CD4-positive, alpha-beta T cell (primary cell): ENCODE measurements at regions not wholly inside any gene's neighbourhood (a gene's known extent, or its start where the extent isn't known, plus 50 kb on each side); places are given as distances from the start of the nearest gene placed in this dataset.

Source experiments
- ATAC-seq: fragments of 200-7000 bp; cut with Tn5 transposase; one replicate; pipeline ENCODE4 v1.10.0; 2022; ENCODE audit warnings: mild to moderate bottlenecking; ENCODE audit not compliant: poor library complexity
- CTCF ChIA-PET: fragments of 350-600 bp; sonication (Branson Sonifier 250); formaldehyde crosslinking; loops from one replicate; lab custom pipeline; 2021; ENCODE audit warnings: antibody characterized with exemption, inconsistent platforms; lab: Charles Lee
- POLR2A ChIA-PET: fragments of 350-600 bp; sonication (Branson Sonifier 250); formaldehyde crosslinking; loops from one replicate; lab custom pipeline; 2021; ENCODE audit warnings: antibody characterized with exemption, inconsistent platforms; lab: Charles Lee
- DNase-seq, 14 experiments: peaks; one replicate each; pipeline ENCODE4 v3.0.0-alpha.2; 2013 to 2020; ENCODE audit warnings: mixed read lengths in 2 of 14
- H3K27ac ChIP-seq, 2 donors: one replicate each; pipeline versions ENCODE4 v1.5.1 to v1.7.0; 2013; ENCODE audit warnings: low read length in 2 of 2, low read depth in 1 of 2, mild to moderate bottlenecking in 1 of 2
- H3K27me3 ChIP-seq, 2 experiments: 1 replicate in 1 of 2; 2 replicates in 1 of 2; pipeline versions ENCODE4 v1.6.1 to v1.7.0; 2013; ENCODE audit warnings: low read length in 2 of 2, control low read depth in 1 of 2, mild to moderate bottlenecking in 1 of 2, moderate library complexity in 1 of 2; ENCODE audit not compliant: insufficient read depth in 2 of 2, control insufficient read depth in 1 of 2
- H3K36me3 ChIP-seq: one replicate; pipeline ENCODE4 v1.6.1; 2013; ENCODE audit warnings: low read length, control low read depth; ENCODE audit not compliant: insufficient read depth
- H3K4me1 ChIP-seq: one replicate; pipeline ENCODE4 v1.6.1; 2013; ENCODE audit warnings: low read length, control low read depth; ENCODE audit not compliant: insufficient read depth
- H3K4me3 ChIP-seq: one replicate; pipeline ENCODE4 v1.5.1; 2013; ENCODE audit warnings: mild to moderate bottlenecking, low read length, moderate library complexity
- H3K9me3 ChIP-seq, 2 experiments: 1 replicate in 1 of 2; 2 replicates in 1 of 2; pipeline versions ENCODE4 v1.6.1 to v1.7.0; 2013; ENCODE audit warnings: low read length in 2 of 2, mild to moderate bottlenecking in 2 of 2, control low read depth in 1 of 2, moderate library complexity in 1 of 2; ENCODE audit not compliant: control insufficient read depth in 1 of 2, insufficient read depth in 1 of 2
- H3K27ac Mint-ChIP-seq: one replicate; pipeline ENCODE4 v1.8.0; 2020; ENCODE audit warnings: mixed read lengths
- H3K27me3 Mint-ChIP-seq: one replicate; pipeline ENCODE4 v1.8.0; 2021; ENCODE audit warnings: mixed read lengths
- H3K36me3 Mint-ChIP-seq: one replicate; pipeline ENCODE4 v1.8.0; 2021; ENCODE audit warnings: low read depth, mixed read lengths
- H3K4me1 Mint-ChIP-seq: one replicate; pipeline ENCODE4 v1.8.0; 2021; ENCODE audit warnings: low read depth, mixed read lengths
- H3K4me3 Mint-ChIP-seq: one replicate; pipeline ENCODE4 v1.8.0; 2020; ENCODE audit warnings: mild to moderate bottlenecking, mixed read lengths
- H3K9me3 Mint-ChIP-seq: one replicate; pipeline ENCODE4 v1.8.0; 2020; ENCODE audit warnings: mixed read lengths
- CTCF ChIP-seq: fragments of 200-600 bp; IDR thresholded peaks from one replicate; pipeline ENCODE4 v1.8.0; 2022; ENCODE audit warnings: antibody characterized with exemption, mild to moderate bottlenecking
- intact Hi-C, 2 experiments: fragments of 100-400 bp; cut with DNase I in 1 of 2; cut with micrococcal nuclease in 1 of 2; formaldehyde crosslinking; loops; one replicate each; pipeline versions ENCODE4 v1.15.1 to v1.9.0; 2023 to 2025; cut with DNase I, micrococcal nuclease

GRCh38 chr1:93749894-93750301, 68.3 kb upstream of the BCAR3 start:
- Mint-ChIP-seq H3K9me3 (no peaks in the 10 kb centered on the region), H3K4me3 (no peak overlapping the region), H3K4me1 (peaks cover 8% of the 10 kb centered on the region), H3K27ac (no peak overlapping the region), H3K27me3 (no peaks in the 10 kb centered on the region), H3K36me3 (no peaks in the 10 kb centered on the region)
- no peaks in the 10 kb centered on the region for H3K36me3 ChIP-seq
- POLR2A ChIA-PET = no interaction called here
- H3K9me3 ChIP-seq = peaks cover 0 to 9% of the 10 kb centered on the region in 2 experiments
- peaks cover 0 to 3% of the 10 kb centered on the region in 2 experiments for H3K27me3 ChIP-seq
- CTCF ChIA-PET = no interaction called here
- no peak overlapping the region for H3K4me3 ChIP-seq
- no peaks in the 10 kb centered on the region for H3K4me1 ChIP-seq
- ATAC-seq (no peak), DNase-seq (peak in 1 of 14 experiments; percentile 5)
- no peak overlapping the region for H3K27ac ChIP-seq
- intact Hi-C loops = no loop called here
- no peak for TF ChIP-seq CTCF

GRCh38 chr1:93749487-93749886, 67.8 kb upstream of the BCAR3 start:
- Mint-ChIP-seq H3K4me1 (peaks cover 8% of the 10 kb centered on the region), H3K36me3 (no peaks in the 10 kb centered on the region), H3K27me3 (no peaks in the 10 kb centered on the region), H3K9me3 (no peaks in the 10 kb centered on the region), H3K27ac (no peak overlapping the region), H3K4me3 (no peak overlapping the region)
- Histone ChIP-seq H3K4me1 (no peaks in the 10 kb centered on the region), H3K9me3 (peaks cover 0 to 9% of the 10 kb centered on the region in 2 experiments), H3K27ac (no peak overlapping the region), H3K36me3 (no peaks in the 10 kb centered on the region), H3K27me3 (peaks cover 0 to 3% of the 10 kb centered on the region in 2 experiments), H3K4me3 (no peak overlapping the region)
- ChIA-PET POLR2A (no interaction called here), CTCF (no interaction called here)
- no peak for TF ChIP-seq CTCF
- DNase-seq (peak in 1 of 14 experiments; percentile 9), ATAC-seq (no peak)
- intact Hi-C loops = no loop called here

- Mint-ChIP-seq H3K27me3 (no peaks in the 10 kb centered on the region), H3K36me3 (no peaks in the 10 kb centered on the region), H3K27ac (no peak overlapping the region), H3K4me3 (no peak overlapping the region), H3K9me3 (no peaks in the 10 kb centered on the region), H3K4me1 (peaks cover 8% of the 10 kb centered on the region)
- ChIA-PET CTCF (no interaction called here), POLR2A (no interaction called here)
- Histone ChIP-seq H3K27ac (no peak overlapping the region), H3K4me3 (no peak overlapping the region), H3K9me3 (peaks cover 0 to 9% of the 10 kb centered on the region in 2 experiments), H3K27me3 (peaks cover 0 to 3% of the 10 kb centered on the region in 2 experiments), H3K4me1 (no peaks in the 10 kb centered on the region), H3K36me3 (no peaks in the 10 kb centered on the region)
- ATAC-seq (no peak), DNase-seq (no peak)
- intact Hi-C loops = no loop called here
- no peak for TF ChIP-seq CTCF
These were observed 64.6 kb upstream of the BCAR3 start for GRCh38 chr1:93746021-93746812.
